Cardiac fibroblast (primary cell): ENCODE measurements at regions not wholly inside any gene's neighbourhood (a gene's known extent, or its start where the extent isn't known, plus 50 kb on each side); places are given as distances from the start of the nearest gene placed in this dataset.

Source experiments
- DNase-seq, 2 donors: peaks; one replicate each; pipeline versions ENCODE4 v3.0.0 to v3.0.0-alpha.2; 2010; ENCODE audit warnings: low read depth in 2 of 2
- H3K4me3 ChIP-seq, 2 donors: replicated peaks in 1 of 2; 1 replicate in 1 of 2; 2 replicates in 1 of 2; pipeline ENCODE4 v1.5.1; 2011; ENCODE audit warnings: low read depth in 2 of 2, low read length in 2 of 2, mild to moderate bottlenecking in 2 of 2, moderate library complexity in 1 of 2
- TF ChIP-seq, protein P1 (sequence below): IDR thresholded peaks from one replicate; pipeline ENCODE4 v1.5.1; 2011; ENCODE audit warnings: low read depth, mild to moderate bottlenecking, low read length, inconsistent platforms

- H3K4me3 ChIP-seq = no peak overlapping the region
- TF ChIP-seq, protein P1, sequence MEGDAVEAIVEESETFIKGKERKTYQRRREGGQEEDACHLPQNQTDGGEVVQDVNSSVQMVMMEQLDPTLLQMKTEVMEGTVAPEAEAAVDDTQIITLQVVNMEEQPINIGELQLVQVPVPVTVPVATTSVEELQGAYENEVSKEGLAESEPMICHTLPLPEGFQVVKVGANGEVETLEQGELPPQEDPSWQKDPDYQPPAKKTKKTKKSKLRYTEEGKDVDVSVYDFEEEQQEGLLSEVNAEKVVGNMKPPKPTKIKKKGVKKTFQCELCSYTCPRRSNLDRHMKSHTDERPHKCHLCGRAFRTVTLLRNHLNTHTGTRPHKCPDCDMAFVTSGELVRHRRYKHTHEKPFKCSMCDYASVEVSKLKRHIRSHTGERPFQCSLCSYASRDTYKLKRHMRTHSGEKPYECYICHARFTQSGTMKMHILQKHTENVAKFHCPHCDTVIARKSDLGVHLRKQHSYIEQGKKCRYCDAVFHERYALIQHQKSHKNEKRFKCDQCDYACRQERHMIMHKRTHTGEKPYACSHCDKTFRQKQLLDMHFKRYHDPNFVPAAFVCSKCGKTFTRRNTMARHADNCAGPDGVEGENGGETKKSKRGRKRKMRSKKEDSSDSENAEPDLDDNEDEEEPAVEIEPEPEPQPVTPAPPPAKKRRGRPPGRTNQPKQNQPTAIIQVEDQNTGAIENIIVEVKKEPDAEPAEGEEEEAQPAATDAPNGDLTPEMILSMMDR = no peak
- peak; percentile 54 to 56 for DNase-seq
Measured at GRCh38 chr9:107989544-107989943, 500.0 kb upstream of the KLF4 start.

GRCh38 chr9:107989099-107989498 is 499.5 kb upstream of the KLF4 start:
- DNase-seq = peak in 1 of 2 donors; percentile 43
- TF ChIP-seq, protein P1 = no peak
- H3K4me3 ChIP-seq = no peak overlapping the region

DNA sequence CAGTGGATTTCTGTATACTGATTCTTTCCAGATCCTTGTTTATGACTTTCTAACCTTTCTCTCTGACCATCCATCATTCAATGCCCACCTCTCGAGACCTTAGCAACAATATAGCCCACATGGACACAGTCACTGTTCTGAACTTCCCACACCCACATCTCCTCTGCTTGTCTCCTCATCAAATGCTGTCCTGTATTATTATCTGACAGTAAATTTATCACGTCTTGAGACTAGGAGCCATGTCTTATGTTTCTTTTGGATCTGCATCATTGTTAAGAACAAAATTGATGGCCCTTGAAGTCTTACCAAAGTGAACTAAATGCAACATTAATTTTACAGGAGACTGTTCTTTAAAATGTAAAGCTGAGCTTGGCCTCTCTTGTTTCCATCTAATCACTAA is 495.4 kb upstream of the KLF4 start:
- H3K4me3 ChIP-seq = no peak overlapping the region
- TF ChIP-seq, protein P1 = no peak
- no peak for DNase-seq

DNA sequence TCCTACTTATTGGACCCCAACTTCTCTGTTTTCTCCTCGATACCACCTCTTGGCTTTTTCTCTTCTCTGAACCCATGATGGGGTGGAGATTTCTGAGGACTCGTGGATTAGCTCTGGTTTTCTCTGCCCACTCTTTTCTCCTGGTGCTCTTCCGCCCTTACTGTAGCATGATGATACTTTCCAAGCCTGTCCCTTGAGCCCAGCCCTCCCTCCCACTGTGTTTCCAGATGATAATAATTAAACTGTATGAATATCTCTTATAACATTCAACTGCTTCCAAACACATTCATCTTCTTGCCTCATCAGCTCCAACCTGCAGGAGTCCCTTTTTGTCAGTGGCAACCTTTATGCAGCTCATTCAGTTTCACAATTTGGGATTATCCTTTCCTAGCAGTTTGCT is 494.2 kb upstream of the KLF4 start:
- TF ChIP-seq, protein P1 = no peak
- no peak overlapping the region for H3K4me3 ChIP-seq
- no peak for DNase-seq

- no peak overlapping the region for H3K4me3 ChIP-seq
- TF ChIP-seq, protein P1 = no peak
- DNase-seq = peak; percentile 21 to 59
Measured at GRCh38 chr9:107983181-107983603, 493.6 kb upstream of the KLF4 start.

- TF ChIP-seq, protein P1 = no peak
- H3K4me3 ChIP-seq = no peak overlapping the region
- no peak for DNase-seq
Measured at GRCh38 chr9:107982745-107983144, 493.2 kb upstream of the KLF4 start.

DNA sequence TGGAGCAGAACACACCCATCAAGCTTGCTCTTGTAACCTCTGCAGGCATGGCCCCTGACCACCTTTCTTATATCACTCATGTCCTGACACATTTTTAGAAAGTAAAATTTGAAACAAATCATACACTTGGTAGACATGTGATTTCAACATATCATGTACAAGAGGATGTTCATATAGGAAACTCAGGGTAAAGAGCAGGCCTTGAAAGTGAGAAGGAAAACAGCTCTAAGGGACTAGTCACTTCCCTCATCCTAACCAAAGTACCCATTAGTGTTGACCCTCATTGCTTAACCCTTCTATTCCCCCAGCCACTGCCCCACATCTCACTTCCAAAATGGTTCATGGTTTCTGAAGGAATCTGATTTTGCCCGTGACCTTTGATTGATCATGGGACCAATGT is 492.4 kb upstream of the KLF4 start:
- no peak for DNase-seq
- H3K4me3 ChIP-seq = no peak overlapping the region
- TF ChIP-seq, protein P1 = no peak
